T-helper 1 cell (primary cell): ENCODE measurements at regions not wholly inside any gene's neighbourhood (a gene's known extent, or its start where the extent isn't known, plus 50 kb on each side); places are given as distances from the start of the nearest gene placed in this dataset.

Source experiments
- DNase-seq, 5 donors: peaks; one replicate each; pipeline ENCODE4 v3.0.0-alpha.2; 2012 to 2020

- DNase-seq: no peak
These were observed 97.3 kb upstream of the MBL2 start for GRCh38 chr10:52869864-52870263.

GRCh38 chr10:52865213-52865612 lies 92.6 kb upstream of the MBL2 start:
- no peak for DNase-seq

GRCh38 chr10:52864201-52865106 lies 91.9 kb upstream of the MBL2 start:
- DNase-seq: no peak

GRCh38 chr10:52858722-52859121 lies 86.1 kb upstream of the MBL2 start:
- no peak for DNase-seq

GRCh38 chr10:52855546-52856325 lies 83.2 kb upstream of the MBL2 start:
- DNase-seq: no peak

GRCh38 chr10:52853704-52854103 lies 81.1 kb upstream of the MBL2 start:
- no peak for DNase-seq

- no peak for DNase-seq
These were observed 64.2 kb upstream of the MBL2 start for GRCh38 chr10:52836816-52837215.
